ENCODE measurements at regions not wholly inside any gene's neighbourhood (a gene's known extent, or its start where the extent isn't known, plus 50 kb on each side); places are given as distances from the start of the nearest gene placed in this dataset.

GRCh38 chr2:219881851-219882250 is 254.4 kb downstream of the SLC4A3 start:
- Histone ChIP-seq H3K9me3 (no peaks in the 10 kb centered on the region), H3K4me1 (no peaks in the 10 kb centered on the region), H3K4me3 (no peak overlapping the region), H3K36me3 (no peaks in the 10 kb centered on the region), H3K27me3 (no peaks in the 10 kb centered on the region), H3K27ac (no peak overlapping the region)
- TF ChIP-seq CTCF (IDR thresholded peaks at IDR 0.05) = no peak
- ATAC-seq (no peak), DNase-seq (no peak)
- intact Hi-C loops (cut with DNase I) = no loop called here

GRCh38 chr2:219886615-219887014 is 259.2 kb downstream of the SLC4A3 start:
- DNase-seq = no peak
- Histone ChIP-seq H3K27ac (no peak overlapping the region), H3K4me1 (no peaks in the 10 kb centered on the region), H3K27me3 (no peaks in the 10 kb centered on the region), H3K9me3 (no peaks in the 10 kb centered on the region), H3K4me3 (no peak overlapping the region), H3K36me3 (no peaks in the 10 kb centered on the region)
- TF ChIP-seq CTCF (IDR thresholded peaks at IDR 0.05) = no peak
- ATAC-seq = no peak
- intact Hi-C loops (cut with DNase I) = no loop called here

GRCh38 chr2:219887870-219888269 is 260.4 kb downstream of the SLC4A3 start:
- Histone ChIP-seq H3K36me3 (no peaks in the 10 kb centered on the region), H3K27ac (no peak overlapping the region), H3K4me1 (no peaks in the 10 kb centered on the region), H3K9me3 (no peaks in the 10 kb centered on the region), H3K4me3 (no peak overlapping the region), H3K27me3 (no peaks in the 10 kb centered on the region)
- ATAC-seq (no peak), DNase-seq (no peak)
- no peak for TF ChIP-seq CTCF (IDR thresholded peaks at IDR 0.05)
- intact Hi-C loops (cut with DNase I) = no loop called here

GRCh38 chr2:219893541-219893940 is 266.1 kb downstream of the SLC4A3 start:
- no peak for TF ChIP-seq CTCF (IDR thresholded peaks at IDR 0.05)
- H3K36me3 ChIP-seq = no peaks in the 10 kb centered on the region
- no peak for ATAC-seq
- H3K27ac ChIP-seq = no peak overlapping the region
- no peaks in the 10 kb centered on the region for H3K4me1 ChIP-seq
- H3K4me3 ChIP-seq = no peak overlapping the region
- H3K9me3 ChIP-seq = no peaks in the 10 kb centered on the region
- intact Hi-C loops (cut with DNase I) = no loop called here
- no peaks in the 10 kb centered on the region for H3K27me3 ChIP-seq
- DNase-seq = no peak

- TF ChIP-seq CTCF (IDR thresholded peaks at IDR 0.05) = no peak
- ATAC-seq (no peak), DNase-seq (no peak)
- Histone ChIP-seq H3K4me1 (no peaks in the 10 kb centered on the region), H3K36me3 (no peaks in the 10 kb centered on the region), H3K9me3 (no peaks in the 10 kb centered on the region), H3K27me3 (no peaks in the 10 kb centered on the region), H3K27ac (no peak overlapping the region), H3K4me3 (no peak overlapping the region)
- intact Hi-C loops (cut with DNase I) = no loop called here
These were observed 270.0 kb downstream of the SLC4A3 start for GRCh38 chr2:219897456-219897855.

GRCh38 chr2:219901155-219901554 is 273.7 kb downstream of the SLC4A3 start:
- Histone ChIP-seq H3K9me3 (no peaks in the 10 kb centered on the region), H3K27ac (no peak overlapping the region), H3K4me3 (no peak overlapping the region), H3K27me3 (no peaks in the 10 kb centered on the region), H3K4me1 (no peaks in the 10 kb centered on the region), H3K36me3 (no peaks in the 10 kb centered on the region)
- DNase-seq = no peak
- intact Hi-C loops (cut with DNase I) = no loop called here
- no peak for ATAC-seq
- no peak for TF ChIP-seq CTCF (IDR thresholded peaks at IDR 0.05)

Data from upper lobe of right lung (tissue), 1 donor.